Activated CD4-positive, CD25-positive, alpha-beta regulatory T cell treated with anti-CD3 and anti-CD28 coated beads, Interleukin-2, amount 50 U/mL, for 24 hours (primary cell): ENCODE measurements at regions not wholly inside any gene's neighbourhood (a gene's known extent, or its start where the extent isn't known, plus 50 kb on each side); places are given as distances from the start of the nearest gene placed in this dataset.
"Not testable (repeated sequence)": the region's sequence is repeated elsewhere in the genome, so short reads cannot be mapped to it uniquely, and the experiment has no call there.

Experiments used
- ATAC-seq, 2 donors: fragments of 150-1000 bp; cut with Tn5 transposase; one replicate each; pipeline ENCODE4 v1.10.0; 2021; ENCODE audit warnings: mild to moderate bottlenecking in 1 of 2, moderate library complexity in 1 of 2

DNA sequence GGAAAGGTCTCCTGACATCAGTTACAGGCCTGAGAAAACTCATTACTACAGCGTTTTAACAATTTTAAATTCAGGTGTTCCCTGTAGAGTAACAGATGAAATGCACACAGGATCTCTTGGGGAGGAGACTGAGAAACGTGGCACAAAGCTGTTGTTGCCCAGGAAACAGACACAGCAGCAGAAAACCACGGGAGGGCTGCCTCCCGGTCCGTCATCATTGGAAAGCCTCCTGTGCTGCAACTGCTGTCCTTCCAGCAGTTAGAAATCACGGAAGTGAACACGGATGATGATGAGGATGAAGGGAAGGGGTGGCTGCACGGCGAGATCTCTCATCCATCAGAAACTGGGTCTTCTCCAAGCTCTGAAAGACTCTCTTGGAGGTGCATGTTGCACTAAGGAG, 94.6 kb upstream of the RNF32 start:
- no peak for ATAC-seq

DNA sequence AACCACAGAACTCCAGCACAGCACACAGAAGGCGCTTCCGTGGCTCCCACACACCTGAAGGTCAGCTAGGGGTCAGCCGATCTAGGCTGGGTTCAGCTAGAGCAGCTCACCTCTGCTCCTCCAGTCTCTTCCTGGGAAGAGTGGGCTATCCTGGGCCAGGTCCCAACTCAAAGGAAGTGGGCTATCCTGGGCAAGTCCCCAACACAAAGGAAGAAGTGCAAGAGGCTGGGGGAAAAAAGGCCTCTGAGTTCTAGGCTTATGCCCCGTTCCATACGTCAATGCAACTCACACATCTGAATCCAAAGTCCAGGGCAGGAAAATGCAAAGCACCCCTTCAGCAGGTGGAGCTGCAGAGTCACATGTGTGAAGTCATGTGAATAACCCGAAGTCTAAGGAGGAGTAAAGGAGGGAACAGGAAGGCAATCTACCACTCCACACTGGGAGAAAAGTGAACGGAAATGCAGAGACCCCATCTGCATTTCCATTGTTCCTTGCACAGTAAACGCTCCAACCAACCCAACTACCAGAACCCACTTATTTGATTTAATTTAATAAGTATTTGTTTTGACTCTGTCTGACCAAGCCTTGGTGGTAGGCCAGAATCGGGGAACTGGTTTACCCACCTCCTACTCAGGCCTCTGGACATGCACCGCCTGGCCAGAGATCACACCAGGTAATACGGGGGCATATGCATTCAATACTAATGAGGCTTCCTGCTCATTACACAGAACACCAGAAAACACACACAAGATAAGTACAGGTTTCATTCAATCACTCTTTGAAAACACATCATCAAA, 95.5 kb upstream of the RNF32 start:
- no peak for ATAC-seq

DNA sequence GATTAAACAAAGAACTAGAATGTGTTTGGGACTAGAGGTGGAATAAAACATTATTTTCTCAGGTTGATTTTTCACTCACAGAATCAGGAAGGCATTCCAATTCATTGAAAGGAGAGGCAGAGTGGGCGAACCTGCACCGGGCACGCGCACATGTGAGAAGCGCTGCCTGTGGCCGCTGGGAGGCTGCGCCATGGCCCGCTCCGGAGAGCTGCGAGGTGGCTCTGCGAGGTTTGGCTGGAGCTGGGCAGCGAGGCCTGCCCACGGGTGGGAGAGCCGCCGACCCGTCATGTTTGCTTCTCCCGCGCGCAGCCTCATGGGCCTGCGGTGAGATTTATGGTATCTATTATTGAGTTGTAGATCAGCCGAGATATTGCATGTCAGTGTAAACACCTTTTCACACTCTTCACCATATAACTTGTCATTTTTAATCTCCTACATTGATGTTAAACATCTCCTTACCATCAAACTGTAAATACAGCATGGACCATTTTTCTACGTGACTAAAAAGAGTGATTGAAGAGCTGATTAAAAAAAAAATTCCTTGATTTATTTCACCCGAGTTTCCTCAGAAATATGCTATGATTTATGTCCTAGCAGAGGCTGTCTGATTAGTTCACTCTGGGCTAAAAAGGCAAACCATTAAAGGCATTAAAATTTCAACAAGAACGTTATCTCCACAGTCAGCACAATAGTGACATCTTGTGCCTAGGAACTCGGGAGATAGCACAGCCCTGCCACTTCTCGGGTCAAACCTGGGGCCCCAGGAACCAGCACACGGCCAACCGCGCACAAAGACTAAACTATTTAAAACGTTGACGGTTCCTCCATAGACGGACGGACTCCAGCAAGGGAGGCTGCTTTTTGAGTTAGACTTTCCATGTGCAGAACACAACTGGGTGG, 96.6 kb upstream of the RNF32 start:
- no peak for ATAC-seq

DNA sequence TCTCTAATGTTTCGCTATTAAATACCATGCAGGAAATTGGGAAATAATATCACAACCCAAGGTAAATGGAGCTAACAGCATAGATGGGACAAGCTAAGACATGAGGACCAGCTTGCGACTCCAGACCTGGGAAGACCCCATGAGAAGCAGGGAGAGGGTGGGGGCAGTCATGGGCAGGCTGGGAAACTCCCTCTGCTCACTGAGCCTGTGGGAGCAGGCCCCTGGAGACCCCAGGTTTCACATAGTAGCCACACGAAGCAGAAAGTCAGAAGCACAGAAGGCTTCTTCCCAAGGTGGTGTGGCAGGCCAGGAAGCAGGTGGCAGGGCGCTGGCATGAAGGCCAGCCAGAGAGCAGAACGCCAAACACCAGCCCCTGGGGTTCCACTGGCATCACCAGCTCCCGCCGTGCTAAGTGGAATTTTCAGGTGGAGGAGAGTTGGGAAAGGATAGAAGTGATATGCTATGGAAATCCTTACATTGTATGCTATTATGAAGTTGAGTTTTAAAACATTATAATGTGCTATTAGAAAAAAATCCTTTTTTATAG, 99.9 kb upstream of the RNF32 start:
- ATAC-seq, result no peak

DNA sequence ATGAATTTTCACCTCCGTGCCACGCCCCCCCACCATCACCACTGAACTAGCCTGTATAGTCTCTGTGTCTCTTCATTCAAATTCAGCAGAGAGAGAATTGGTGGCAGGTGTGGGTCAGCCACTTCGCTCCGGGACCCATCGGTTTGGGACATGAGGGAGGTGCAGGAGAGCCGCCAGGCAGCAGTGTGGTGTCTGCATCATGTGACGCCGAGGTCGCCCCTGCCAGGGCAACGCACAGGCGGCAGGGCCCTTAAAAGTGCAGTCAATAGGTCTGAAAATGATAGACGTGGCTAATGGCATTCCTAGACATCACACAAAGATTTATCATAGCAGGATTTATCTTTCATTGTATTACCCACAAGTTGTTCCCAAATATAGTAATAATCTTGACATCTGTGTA, 100.6 kb upstream of the RNF32 start:
- no peak for ATAC-seq

DNA sequence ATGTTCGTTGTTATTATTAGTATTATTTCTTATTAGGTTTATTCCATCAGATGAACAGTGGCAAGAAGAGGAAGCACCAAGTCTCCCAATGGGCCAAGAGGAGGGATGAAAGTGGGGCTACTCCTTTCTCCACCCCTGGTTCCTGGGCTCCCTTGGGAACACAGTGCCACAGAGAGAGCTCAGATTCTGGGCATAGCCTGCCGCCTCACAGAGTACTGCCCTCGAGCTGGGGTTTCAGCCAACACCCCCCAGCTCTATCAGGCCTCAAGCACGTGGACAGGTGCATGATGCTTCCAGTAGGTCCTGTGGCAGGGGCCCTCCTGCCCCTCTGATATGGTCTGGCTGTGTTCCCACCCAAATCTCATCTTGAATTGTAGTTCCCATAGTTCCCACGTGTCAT, 103.6 kb upstream of the RNF32 start:
- no peak for ATAC-seq

DNA sequence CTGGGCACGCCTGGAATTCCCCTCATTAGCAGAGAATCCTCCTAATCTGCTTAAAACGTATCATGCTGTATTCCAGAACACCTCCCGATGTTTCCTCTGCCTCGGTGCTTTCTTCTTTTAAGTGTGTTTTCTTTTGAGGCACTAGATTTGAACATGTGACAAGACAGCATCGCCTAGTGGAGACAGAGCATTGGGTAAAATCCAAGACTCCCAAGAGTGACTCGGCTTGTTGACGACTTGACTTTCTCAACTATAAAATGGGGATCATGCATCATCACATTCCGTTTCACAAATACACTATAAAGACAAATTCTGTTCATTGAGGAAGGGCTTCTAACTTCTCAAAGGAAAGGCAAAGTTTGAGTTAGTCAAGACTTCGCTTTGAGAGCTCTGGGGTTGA, 105.6 kb upstream of the RNF32 start:
- ATAC-seq, result no peak

DNA sequence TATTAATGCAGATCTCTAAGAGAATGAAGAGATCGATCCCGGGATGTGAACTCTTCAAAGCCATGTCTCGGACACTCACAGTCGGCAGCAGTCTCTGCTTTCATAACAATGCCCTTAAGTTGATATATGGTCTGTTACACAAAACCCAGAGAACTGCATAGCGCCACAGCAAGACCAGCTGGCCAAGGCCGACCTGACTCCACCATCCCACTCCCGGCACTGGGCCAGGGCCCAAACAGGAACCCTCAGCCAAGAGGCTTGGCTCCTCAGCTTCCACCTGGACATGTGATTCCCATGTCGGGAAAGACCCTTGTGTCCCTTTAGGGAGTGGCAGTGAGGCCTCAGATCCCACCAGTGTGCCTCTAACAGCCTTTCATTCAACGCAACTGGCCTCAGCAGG, 106.6 kb upstream of the RNF32 start:
- no peak for ATAC-seq

DNA sequence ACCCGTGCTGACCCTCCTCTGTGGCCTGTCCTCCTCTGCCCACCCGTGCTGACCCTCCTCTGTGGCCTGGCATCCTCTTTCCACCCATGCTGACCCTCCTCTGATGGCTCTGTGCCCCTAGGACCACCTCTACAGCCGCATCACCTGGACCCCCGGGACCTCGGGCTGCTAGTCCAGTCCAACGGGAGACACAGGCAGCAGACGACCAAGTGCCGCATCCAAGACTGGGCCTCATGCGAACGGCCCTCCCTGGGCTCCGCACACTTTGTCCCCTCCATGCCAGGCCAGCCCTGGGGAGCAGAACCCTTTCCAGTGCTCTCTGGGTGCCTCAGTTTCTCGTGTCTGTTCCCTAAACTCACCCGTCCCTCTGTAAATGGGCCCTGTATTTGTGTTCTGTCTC, 107.2 kb upstream of the RNF32 start:
- ATAC-seq, result no peak

DNA sequence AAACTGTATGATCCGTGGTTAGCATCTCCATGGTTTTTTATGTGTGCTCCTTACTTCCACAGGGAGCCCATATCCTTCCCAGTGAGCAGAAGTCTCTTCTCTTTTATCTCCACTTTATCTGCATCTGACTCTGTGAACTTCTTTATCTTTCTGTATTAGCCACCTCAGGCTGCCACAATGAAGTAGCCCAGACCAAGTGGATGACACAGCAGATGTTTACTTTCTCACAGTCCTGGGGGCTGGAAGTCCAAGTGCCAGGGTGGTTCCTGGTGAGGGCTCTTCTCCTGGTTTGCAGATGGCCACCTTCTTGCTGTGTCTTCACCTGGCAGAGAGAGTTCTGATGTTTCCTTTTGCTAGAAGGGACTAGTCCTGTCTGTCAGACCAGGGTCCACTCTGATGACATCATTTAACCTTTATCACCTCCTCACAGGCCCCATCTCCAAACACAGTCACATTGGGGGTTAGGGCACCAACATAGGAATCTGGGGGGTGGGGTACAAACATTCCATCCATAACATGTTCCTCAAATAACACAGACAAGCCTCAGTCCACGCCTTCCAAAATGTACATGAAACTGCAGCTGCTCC, 108.5 kb upstream of the RNF32 start:
- no peak for ATAC-seq

DNA sequence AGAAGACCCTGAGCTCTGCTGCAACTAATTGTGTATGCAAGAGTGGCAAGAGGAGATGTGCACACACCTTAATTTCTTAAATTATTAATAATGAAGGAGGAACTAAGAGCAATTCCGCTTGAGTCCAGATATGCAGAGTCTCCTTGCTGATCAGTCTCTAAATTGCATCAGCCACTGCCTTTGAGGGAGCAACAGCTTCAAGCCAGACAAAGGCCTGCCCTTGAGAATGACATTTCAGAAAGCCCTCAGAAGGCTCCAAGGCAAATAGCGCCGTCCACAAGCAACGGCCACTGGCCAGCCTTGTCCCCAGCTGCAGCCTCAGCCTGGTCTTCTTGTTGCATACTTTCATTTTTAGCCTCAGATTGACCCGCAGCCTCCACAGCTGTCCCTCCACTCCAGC, 110.6 kb upstream of the RNF32 start:
- ATAC-seq, result no peak

DNA sequence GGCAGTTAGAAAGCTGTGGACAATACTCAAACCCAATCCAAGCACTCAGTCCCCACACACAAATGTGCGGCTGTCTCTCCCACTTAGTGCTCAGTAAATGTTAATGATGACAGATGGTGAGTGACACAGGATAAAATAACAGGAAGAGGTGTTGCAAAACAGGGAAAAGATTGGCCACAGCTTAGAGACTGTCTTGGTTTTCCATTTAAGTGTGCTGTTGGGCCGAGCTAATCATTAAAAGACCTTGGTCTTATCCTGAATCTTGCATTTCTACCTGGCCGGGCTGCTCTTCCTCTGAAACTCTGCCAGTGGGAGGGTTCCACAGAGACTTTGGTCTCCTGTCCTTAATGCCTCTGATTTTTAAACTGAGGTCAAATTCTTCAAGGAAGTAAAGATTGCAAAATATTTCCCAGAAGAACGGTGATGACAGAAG, 113.1 kb upstream of the RNF32 start:
- no peak for ATAC-seq

DNA sequence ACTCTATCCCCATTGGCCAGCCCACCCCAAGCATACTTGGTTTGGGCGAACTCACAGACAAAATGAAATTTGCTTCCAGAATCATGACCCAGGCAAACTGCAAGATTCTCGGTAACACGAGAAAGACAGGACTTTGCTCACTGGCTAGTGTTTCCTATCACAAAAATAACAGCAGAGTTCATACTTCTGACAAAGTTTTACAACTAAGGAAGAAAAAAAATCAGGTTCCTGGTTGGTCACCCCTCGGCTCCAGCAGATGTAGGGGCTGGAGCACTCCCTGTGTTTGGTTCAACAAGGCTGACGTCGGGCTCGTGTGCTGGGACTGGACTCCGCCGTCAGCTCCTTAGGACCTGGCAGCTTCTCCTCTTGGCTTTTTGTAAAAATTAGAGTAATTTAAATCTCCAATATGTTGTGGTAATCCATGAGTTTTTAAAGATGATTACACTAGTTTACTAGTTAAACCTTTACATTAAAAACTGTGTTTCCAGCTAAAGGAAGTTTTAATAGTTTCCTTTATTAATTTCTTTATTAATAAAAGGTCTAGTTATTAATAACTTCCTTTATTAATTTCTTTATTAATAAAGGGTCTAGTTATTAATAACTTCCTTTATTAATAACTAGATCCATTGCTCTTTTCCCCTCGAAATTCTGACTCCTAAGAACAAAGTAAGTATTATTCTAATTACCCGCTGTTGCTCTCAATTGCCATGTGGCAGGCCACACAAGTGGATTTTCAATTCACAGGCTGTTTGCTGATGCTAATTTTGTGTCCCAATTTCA, 115.6 kb upstream of the RNF32 start:
- no peak for ATAC-seq

DNA sequence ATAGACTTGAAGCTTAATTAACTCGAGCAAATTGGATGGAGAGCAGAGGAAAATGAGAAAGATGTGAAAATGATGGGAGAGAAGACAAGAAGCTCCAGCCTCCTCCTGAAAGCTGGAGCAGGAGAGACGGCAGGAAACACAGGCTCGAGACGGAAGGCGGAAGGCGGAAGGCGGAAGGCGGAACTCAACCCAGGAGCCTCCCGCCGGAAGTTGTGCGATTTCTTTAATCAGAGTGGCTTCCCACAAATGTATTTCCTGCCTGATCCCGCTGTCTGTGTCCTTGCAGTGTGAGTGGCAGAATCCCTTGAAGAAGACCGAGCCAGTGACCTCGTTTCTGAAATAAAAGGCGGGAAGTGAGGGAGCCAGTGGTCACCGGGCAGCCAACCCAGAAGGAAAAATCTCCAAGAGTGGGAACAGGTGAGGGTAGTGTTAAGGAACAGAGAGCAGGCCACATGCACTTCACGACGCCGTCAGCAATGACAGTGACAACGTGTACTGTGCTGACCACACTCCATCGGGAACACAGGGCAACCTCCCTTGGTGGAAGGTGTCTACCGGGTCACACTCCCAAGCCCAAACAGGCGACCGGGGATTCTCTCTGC, 117.0 kb upstream of the RNF32 start:
- ATAC-seq, result no peak

DNA sequence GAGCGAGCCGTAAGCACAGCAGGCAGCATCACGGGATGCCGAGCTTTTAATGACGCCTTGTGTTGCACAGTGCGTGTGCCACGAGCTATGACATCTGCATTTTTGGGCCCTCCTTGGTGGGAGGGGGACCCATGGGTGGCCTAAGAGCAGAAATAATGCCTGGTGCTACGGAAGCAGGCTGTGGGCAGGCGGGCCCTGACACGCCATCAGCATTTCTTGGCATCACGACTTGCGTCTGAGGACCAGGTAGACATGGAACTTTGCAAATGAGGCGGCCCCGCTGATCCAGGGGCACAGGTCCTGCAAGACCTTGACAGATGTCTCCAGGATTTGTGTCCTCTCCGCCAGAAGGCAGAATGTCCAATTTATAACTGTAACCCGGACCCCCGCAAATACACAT, 117.8 kb upstream of the RNF32 start:
- ATAC-seq, result no peak

DNA sequence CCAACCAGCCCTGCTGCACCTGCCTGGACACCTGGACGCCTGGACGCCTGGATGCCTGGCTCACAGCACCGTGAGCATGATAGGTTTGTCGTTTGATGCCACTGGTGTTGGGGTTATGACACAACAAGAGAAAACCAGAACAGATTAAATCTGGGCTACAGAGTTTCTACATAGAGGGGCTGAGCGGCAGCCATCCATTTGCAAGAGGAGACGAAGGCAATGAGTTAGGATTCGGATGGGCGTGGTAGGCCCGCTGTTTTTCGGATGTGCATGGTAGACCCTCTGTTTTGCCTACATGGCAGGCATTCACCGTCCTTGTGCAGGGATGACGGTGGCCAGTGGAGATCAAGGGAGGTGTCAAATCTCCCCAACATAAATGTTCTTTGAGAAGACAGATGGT, 121.5 kb upstream of the RNF32 start:
- ATAC-seq, result no peak

DNA sequence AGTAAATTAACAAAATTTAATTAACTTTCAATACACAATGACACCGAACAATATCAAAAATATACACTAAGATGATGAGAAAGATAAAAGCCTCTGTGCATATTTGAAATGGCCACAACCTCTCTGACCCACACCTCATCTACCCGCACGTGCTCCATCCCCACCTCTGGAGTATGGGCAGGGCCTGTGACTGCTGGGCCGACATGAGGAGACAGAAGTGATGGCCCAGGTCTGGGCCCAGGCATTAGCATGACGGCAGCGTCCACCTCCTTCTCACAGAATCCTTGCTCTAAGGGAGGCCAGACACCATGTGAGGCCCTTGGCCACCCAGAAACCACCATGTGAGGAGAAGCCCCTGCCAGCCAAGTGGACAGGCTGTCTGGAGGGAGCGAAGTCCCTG, 122.1 kb upstream of the RNF32 start:
- ATAC-seq, result no peak

DNA sequence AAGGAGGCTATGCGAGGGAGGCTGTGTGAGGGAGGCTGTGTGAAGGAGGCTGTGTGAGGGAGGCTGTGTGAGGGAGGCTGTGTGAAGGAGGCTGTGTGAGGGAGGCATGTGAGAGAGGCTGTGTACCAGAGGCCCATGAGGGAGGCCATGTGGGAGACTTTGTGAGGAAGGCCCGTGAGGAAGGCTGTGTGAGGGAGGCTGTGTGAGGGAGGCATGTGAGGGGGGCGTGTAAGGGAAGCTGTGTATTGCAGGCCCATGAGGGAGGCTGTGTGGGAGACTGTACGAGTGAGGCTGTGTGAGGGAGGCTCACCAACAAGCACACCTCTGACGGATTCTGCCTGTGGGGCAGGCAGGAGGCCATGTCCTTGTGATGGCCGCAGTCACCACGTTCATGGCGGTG, 122.7 kb upstream of the RNF32 start:
- ATAC-seq, result not testable (repeated sequence)

DNA sequence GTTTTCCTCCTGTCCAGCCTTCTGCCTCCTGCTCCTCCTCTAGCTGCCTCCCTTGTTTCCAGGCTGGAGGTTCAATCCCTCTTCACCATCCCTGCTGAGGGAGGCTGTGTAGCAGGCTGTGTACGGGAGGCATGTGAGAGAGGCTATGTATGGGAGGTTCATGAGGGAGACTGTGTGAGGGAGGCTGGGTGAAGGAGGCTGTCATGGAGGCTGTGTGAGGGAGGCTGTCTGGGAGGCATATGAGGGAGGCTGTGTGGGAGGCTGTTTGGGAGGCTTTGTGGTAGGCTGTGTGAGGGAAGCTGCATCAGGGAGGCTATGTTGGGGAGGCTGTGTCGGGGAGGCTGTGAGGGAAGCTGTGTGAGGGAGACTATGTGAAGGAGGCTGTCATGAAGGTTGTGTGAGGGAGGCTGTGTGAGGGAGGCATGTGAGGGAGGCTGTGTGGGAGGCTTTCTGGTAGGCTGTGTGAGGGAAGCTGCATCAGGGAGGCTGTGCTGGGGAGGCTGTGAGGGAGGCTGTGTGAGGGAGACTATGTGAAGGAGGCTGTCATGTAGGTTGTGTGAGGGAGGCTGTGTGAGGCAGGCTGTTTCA, 123.7 kb upstream of the RNF32 start:
- no peak for ATAC-seq

DNA sequence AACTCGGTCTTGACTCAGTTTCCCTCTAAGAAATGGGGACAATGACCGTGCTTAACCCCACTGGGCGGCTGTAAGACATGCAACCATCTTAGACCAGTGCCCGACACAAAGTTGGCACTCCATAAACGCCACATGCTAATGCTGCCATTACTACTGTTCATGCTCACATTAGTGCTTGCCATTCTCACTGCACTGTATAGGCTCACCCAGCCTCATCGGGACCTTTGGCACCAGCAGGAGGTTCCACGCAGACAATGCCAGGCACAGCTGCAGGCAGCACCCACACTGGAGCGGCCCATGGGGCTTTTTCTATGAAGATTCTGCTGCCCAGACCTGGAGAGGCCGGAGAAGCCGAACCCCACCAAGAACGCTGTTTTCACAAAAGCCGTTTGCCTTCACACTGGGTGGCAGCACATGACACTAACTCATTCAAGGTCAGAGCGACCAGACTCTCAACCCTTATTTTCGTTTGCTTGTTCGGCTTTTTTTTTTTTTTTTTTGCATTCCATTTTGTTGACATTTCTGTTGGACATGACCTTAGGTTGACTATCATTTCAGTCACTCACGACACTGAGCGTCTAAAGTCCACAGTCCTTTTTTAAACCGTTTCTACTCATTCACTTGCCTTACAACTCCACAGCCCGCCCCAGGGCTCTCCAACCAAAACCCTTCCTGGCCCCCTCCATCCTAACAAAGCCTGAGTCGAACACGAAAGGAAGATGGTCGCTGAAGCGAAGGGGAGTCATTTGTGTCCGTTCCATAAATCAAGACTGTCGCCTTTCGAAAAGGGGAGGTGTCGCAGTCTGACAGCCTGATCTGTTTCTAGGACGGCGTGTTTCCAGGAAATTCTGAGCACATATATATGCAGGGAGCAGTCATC, 124.4 kb upstream of the RNF32 start:
- no peak for ATAC-seq

DNA sequence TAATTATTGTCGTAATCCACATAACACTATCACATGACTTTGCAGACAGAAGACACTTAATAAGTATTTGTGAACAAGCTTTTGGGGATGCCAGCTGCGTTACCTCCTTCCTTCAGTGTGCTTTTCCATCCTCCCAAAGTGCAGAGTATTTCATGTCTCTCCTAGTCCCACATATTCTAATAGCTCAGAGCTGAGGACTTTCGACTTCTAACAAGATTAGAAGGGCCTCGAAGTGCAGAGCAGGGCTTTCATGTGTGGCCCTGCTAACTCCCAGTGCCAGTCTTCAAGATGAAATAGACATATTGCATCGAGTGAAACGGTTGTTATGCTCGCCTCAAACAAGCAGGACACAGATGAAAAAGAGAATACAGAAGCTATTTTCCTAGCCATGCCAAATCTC, 125.7 kb upstream of the RNF32 start:
- no peak for ATAC-seq
